ENCODE measurements at regions not wholly inside any gene's neighbourhood (a gene's known extent, or its start where the extent isn't known, plus 50 kb on each side); places are given as distances from the start of the nearest gene placed in this dataset.

GRCh38 chr5:124923131-124923530 is 176.7 kb upstream of the ZNF608 start:
- no peak for DNase-seq

DNA sequence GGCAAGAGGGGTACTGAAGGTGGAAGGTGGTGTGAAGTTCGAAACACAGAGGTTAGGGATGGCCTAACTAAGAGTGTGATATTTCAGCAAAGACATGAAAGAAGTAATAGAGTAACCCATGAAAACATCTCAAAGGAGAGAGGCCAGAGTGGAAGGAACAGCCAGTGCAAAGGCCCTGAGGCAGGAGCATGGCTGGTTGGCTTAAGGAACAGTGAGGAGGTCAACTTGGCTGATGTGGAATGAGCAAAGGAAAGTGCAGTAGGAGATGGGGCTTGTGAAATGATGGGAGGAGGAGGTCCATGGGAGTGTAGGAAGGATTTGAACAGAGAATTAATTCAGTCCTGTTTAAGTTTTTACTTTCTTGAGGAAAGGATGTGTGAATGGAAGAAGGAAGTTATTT is 178.3 kb upstream of the ZNF608 start:
- no peak for DNase-seq

- no peak for DNase-seq
Observed at GRCh38 chr5:124927735-124928134, 181.3 kb upstream of the ZNF608 start.

DNA sequence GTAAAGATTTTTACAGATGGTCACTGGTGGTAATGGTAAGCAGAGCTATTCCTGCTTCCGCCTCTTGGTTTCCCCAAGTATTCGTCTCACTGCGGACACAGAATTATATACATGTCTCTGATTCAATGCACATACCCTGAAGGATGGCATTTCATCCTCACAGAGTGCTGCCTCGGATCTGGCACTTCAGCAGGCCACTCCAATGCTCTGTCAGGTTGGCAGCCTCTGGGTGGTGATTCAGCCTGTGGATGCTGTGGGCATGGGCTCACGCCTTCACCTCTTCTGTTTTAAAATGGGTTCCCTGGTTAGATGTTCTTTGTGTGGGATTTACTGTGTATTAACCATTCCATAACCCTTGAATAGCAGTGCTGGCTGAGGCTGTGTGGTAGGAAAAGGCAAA is 182.6 kb upstream of the ZNF608 start:
- no peak for DNase-seq

GRCh38 chr5:124932791-124933600 is 186.6 kb upstream of the ZNF608 start:
- DNase-seq: no peak

- no peak for DNase-seq
Observed at GRCh38 chr5:124935065-124935464, 188.6 kb upstream of the ZNF608 start.

GRCh38 chr5:124936626-124936933 is 190.1 kb upstream of the ZNF608 start:
- DNase-seq: no peak

- DNase-seq: no peak
Observed at GRCh38 chr5:124941051-124942049, 194.9 kb upstream of the ZNF608 start.

- peak; percentile 57 for DNase-seq
Observed at GRCh38 chr5:124948062-124948753, 201.8 kb upstream of the ZNF608 start.

GRCh38 chr5:124948754-124949275 is 202.4 kb upstream of the ZNF608 start:
- DNase-seq: peak; percentile 21

DNA sequence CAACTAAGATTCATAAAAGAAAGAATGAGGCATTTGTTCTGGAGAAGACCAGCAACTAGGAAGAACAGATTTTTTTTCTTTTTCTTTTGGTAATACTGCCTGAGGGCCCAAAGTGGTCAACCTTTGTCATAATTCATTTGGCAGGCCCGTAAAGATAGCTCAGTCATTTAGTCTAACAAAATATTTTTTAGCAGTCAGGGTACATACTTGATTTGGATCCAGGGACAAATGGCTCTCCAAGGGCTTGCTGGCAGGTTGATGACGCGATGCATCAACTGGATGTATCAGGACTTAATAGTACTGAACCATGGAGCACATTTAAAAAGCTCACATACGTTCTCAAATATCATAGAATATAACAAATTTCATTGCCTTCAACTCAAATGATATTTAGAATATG is 203.4 kb upstream of the ZNF608 start:
- DNase-seq: no peak

- DNase-seq: no peak
Observed at GRCh38 chr5:124951105-124951504, 204.7 kb upstream of the ZNF608 start.

- DNase-seq: no peak
Observed at GRCh38 chr5:124951661-124952060, 205.2 kb upstream of the ZNF608 start.

DNA sequence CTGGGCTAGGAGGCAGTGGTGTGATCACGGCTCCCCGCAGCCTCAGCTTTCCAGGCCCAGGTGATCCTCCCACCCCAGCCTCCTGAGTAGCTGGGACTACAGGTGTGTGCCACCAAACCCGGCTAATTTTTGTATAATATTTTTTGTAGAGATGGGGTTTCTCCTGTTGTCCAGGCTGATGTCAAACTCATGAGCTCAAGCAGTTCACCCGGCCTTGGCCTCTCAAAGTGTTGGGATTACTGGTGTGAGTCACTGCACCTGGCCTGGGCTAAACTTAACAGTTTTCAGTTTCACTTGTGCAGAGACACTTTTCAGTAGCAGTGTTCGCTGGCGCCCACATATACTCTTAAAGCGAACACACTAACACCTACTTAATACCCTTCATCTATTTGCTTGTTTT is 205.6 kb upstream of the ZNF608 start:
- no peak for DNase-seq

GRCh38 chr5:124952566-124952965 is 206.1 kb upstream of the ZNF608 start:
- no peak for DNase-seq

GRCh38 chr5:124954784-124955183 is 208.3 kb upstream of the ZNF608 start:
- no peak for DNase-seq

- no peak for DNase-seq
Observed at GRCh38 chr5:124956471-124957029, 210.1 kb upstream of the ZNF608 start.

DNA sequence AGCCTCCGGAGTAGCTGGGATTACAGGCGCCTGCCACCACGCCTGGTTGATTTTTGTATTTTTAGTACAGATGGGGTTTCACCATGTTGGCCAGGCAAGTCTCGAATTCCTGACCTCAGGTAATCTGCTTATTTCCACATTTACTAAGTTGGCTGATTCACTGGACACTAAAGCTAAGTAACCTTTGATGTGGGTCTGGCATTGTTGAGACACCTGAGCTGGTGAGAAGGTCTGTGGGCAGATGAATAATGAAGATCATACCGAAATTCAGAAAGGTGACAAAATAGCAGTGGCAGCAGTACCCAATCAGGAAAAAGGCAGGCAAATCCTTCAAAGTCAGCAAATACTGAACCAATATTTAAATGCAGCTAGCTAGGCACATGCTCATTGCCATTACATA is 210.6 kb upstream of the ZNF608 start:
- DNase-seq: no peak

DNA sequence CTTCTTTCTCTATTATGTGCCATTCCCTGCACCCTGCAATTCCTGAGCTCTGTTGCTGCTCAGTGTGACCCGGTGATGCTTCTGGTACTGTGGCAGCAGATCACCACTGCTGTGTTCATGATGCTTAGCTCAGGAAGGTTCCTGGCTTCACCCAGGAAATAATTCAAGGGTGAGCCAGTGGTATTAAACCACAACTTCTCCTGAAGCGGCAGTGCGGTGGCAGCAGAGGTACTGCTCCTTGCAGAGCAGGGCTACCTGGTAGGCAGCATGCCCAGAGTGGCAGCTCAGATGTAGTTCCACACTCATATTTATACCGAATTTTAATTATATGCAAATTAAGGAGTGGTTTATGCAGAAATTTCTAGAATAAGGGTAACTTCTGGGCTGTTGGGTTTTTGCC is 213.8 kb upstream of the ZNF608 start:
- DNase-seq: no peak

GRCh38 chr5:124961521-124961920 is 215.1 kb upstream of the ZNF608 start:
- no peak for DNase-seq

DNA sequence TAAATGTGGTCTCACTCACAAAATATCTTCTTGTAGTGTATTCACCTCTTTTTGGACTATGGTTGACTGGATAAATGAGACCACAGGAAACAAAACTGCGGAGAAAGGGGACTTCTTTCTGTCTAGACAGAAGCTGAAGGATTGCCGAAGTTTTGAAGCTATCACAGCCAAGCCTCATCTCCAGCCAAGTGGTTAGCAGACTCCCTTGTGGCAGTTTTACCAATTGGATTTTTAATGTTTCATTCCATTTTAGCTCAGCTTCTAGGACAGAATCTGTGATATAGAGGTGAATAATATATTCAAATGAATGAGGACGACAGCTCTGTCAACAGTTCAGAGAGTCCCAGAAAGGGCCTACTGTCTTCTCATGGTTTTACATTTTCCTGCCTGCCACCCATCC is 215.7 kb upstream of the ZNF608 start:
- DNase-seq: no peak

DNA sequence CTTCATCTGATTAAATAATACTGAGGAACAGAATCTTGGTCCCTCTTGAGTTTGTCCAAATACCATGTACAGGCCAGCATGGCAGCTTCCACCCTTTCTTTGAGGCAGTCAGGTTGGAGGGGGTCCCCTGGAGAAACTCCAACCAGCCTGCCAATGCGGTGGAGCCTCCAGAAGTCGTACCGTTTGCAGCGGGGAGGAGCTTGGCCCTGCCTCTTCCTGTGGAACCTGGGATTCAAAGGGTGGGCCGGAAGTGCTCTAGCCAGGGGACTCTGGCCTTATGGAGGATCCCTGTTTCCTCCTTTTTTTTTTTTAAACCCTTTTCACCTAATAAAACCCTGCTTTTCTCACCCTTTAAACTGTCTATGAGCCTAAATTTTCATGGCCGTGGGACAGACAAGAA is 216.3 kb upstream of the ZNF608 start:
- DNase-seq: no peak

All from left kidney (tissue), 1 donor.